ENCODE measurements at regions not wholly inside any gene's neighbourhood (a gene's known extent, or its start where the extent isn't known, plus 50 kb on each side); places are given as distances from the start of the nearest gene placed in this dataset.

- H3K27ac ChIP-seq: no peak overlapping the region
- no peak for TF ChIP-seq CTCF (IDR thresholded peaks at IDR 0.05)
- no peaks in the 10 kb centered on the region for H3K4me1 ChIP-seq
- peaks cover 0 to 14% (median 0%) of the 10 kb centered on the region in 7 donors for H3K27me3 ChIP-seq
- no peaks in the 10 kb centered on the region for H3K36me3 ChIP-seq
- DNase-seq (no peak), ATAC-seq (no peak)
- no peaks in the 10 kb centered on the region for H3K9me3 ChIP-seq
- 83 to 91% methylated on average over 1 of the region's 1 CpG for WGBS, 2 donors
- no peak overlapping the region for H3K4me3 ChIP-seq
- intact Hi-C loops (cut with DNase I): no loop called here
These were observed 328.7 kb downstream of the MTX2 start for GRCh38 chr2:176597916-176598315.

GRCh38 chr2:176598351-176598750, 329.1 kb downstream of the MTX2 start:
- Histone ChIP-seq H3K9me3 (no peaks in the 10 kb centered on the region), H3K4me1 (no peaks in the 10 kb centered on the region), H3K27me3 (peaks cover 0 to 14% (median 0%) of the 10 kb centered on the region in 7 donors), H3K36me3 (no peaks in the 10 kb centered on the region), H3K27ac (no peak overlapping the region), H3K4me3 (no peak overlapping the region)
- DNase-seq (no peak), ATAC-seq (no peak)
- intact Hi-C loops (cut with DNase I): no loop called here
- WGBS, 2 donors: 91 to 94% methylated on average over 2 of the region's 2 CpGs
- no peak for TF ChIP-seq CTCF (IDR thresholded peaks at IDR 0.05)

DNA sequence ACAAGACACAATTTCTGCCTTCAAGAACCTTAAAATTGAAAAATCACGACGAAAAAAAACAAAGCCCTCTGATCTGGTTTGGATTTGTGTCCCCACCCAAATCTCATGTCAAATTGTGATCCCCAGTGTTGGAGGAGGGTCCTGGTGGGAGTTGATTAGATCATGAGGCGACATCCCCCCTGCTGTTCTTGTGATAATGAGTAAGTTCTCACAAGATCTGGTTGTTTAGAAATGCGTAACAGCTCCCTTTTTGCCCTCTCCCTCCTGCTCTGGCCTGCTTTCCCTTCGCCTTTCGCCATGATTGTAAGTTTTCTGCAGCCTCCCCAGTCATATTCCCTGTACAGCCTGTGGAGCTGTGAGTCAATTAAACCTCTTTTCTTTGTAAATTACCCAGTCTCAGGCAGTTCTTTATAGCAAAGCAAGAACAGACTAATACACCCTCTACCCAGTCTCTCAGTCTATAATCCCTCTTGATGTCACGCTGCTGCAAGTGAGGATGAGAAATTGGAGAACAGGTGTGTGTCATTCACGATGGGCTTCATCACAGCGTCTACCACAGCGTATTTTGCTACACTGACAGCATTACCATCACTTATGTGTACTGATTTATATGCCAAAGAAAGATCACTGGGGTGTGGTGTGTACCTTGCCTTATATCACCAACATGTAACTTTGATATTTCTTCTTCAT, 330.7 kb downstream of the MTX2 start:
- intact Hi-C loops (cut with DNase I): no loop called here
- DNase-seq (no peak), ATAC-seq (no peak)
- Histone ChIP-seq H3K4me1 (no peaks in the 10 kb centered on the region), H3K9me3 (no peaks in the 10 kb centered on the region), H3K27ac (no peak overlapping the region), H3K36me3 (no peaks in the 10 kb centered on the region), H3K27me3 (peaks cover 0 to 16% (median 0%) of the 10 kb centered on the region in 7 donors), H3K4me3 (no peak overlapping the region)
- no peak for TF ChIP-seq CTCF (IDR thresholded peaks at IDR 0.05)
- WGBS, 2 donors: 91 to 93% methylated on average over 10 of the region's 10 CpGs

DNA sequence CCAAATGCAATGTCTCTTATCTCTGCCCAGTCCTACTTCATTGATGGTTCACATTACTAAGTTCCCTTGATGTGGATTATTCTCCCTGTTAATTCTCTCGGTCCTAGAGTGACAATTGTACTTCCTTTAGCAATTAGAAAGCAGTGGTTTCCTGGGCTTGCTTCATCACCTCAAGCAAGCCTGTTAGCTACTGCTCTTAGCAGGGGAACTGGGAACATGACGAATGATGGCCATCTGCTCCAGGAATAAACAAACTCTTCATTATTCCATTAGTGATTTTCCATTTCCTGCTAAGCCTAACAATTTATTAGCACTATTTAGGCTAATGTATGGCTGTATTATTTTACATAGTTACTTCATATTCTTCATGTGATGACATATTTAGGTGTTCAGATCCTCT, 331.8 kb downstream of the MTX2 start:
- Histone ChIP-seq H3K4me3 (no peak overlapping the region), H3K27me3 (peaks cover 0 to 15% (median 0%) of the 10 kb centered on the region in 7 donors), H3K36me3 (no peaks in the 10 kb centered on the region), H3K9me3 (no peaks in the 10 kb centered on the region), H3K4me1 (no peaks in the 10 kb centered on the region), H3K27ac (no peak overlapping the region)
- intact Hi-C loops (cut with DNase I): no loop called here
- TF ChIP-seq CTCF (IDR thresholded peaks at IDR 0.05): no peak
- no peak for ATAC-seq
- WGBS, 2 donors: 71 to 76% methylated on average over 2 of the region's 2 CpGs
- DNase-seq: no peak

All from heart right ventricle (tissue), 16 donors.